Pancreas (tissue), 10 donors: ENCODE measurements at regions not wholly inside any gene's neighbourhood (a gene's known extent, or its start where the extent isn't known, plus 50 kb on each side); places are given as distances from the start of the nearest gene placed in this dataset.
"Not testable (repeated sequence)": the region's sequence is repeated elsewhere in the genome, so short reads cannot be mapped to it uniquely, and the experiment has no call there.

Experiments
- ATAC-seq, 4 donors: fragments of 200-7000 bp; cut with Tn5 transposase; one replicate each; pipeline versions ENCODE4 v1.8.0 to v1.9.1; 2020; ENCODE audit warnings: mild to moderate bottlenecking in 4 of 4, moderate library complexity in 4 of 4
- DNase-seq, 6 donors: peaks; one replicate each; pipeline ENCODE4 v3.0.0-alpha.2; 2020
- FAIRE-seq: peaks from 2 replicates; lab custom pipeline; 2012; peaks lifted over from hg19 to GRCh38; lab: Jason Lieb, UNC
- H3K27ac ChIP-seq, 4 donors: fragments of 200-600 bp; sonication (generic); 1 replicate in 3 of 4; 2 replicates in 1 of 4; pipeline versions ENCODE4 v1.5.0 to v1.8.0; 2020
- H3K27me3 ChIP-seq, 4 donors: fragments of 200-600 bp; one replicate each; pipeline ENCODE4 v1.8.0; 2021
- H3K36me3 ChIP-seq, 3 donors: fragments of 200-600 bp; sonication (generic) in 1 of 3; one replicate each; pipeline versions ENCODE4 v1.5.0 to v1.8.0; 2020 to 2021
- H3K4me1 ChIP-seq, 3 donors: fragments of 200-600 bp; one replicate each; pipeline ENCODE4 v1.8.0; 2021
- H3K4me3 ChIP-seq, 4 donors: fragments of 200-600 bp; sonication (generic) in 2 of 4; one replicate each; pipeline versions ENCODE4 v1.5.0 to v1.8.0; 2020 to 2021
- H3K9me3 ChIP-seq, 4 donors: fragments of 200-600 bp; one replicate each; pipeline ENCODE4 v1.8.0; 2021
- WGBS, 2 donors: extraction: QIAGEN DNeasy Blood & Tissue Kit; methylation state at CpG; one replicate each; pipeline ENCODE4 v1.1.7; 2013; 5-methylcytosine and 5-hydroxymethylcytosine counted together
- intact Hi-C, 3 donors: fragments of 100-400 bp; cut with DNase I; formaldehyde crosslinking; loops; one replicate each; pipeline versions ENCODE4 v1.11.1 to v1.14.2; 2022
- TF ChIP-seq, protein P1 (sequence below), 4 donors: fragments of 200-600 bp; sonication (generic) in 3 of 4; IDR thresholded peaks; one replicate each; pipeline versions ENCODE4 v1.5.0 to v1.8.0; 2021; ENCODE audit warnings: antibody characterized with exemption in 4 of 4
- donor health status: healthy with polysubstance abuse.
- donor health status: DM: no; HTN: no; CAD: no; lungs with moderate emphysema.
- donor health status: DM: no; HTN: no; CAD: no.
- donor health status: control.
- donor health status: control.
- donor health status: Bipolar disorder and iron deficiency.
- donor health status: DM: yes; HTN: yes; CAD: no.
- donor health status: DM: no; HTN: no; CAD: no.
- donor health status: DM: no; HTN: no; CAD: no.
- donor health status: DM: yes; HTN: yes; CAD: no.

DNA sequence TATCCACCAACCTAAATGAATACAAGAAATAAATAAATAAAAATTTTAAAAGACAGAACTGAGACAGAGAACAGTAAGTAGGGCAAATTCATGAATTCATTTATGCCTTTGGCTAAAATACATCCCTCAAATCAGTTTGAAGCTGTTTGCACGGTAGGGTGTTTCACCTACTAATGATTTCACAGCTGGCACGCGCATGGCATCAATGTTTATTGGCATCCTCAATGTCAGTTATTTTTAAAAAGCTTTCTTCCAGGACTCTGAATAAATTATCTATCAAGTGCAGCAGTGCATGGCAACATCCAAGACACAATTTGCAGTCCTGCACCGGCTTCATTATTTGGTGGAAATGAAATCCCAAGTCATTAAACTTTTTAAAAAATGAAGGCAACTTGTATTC lies 985.2 kb upstream of the ROBO1 start:
- intact Hi-C loops: no loop called here
- no peaks in the 10 kb centered on the region for H3K36me3 ChIP-seq
- no peak overlapping the region for H3K4me3 ChIP-seq
- ATAC-seq (no peak), FAIRE-seq (no peak), DNase-seq (no peak)
- 76 to 81% methylated on average over 4 of the region's 4 CpGs for WGBS, 2 donors
- H3K4me1 ChIP-seq: no peaks in the 10 kb centered on the region
- no peaks in the 10 kb centered on the region for H3K9me3 ChIP-seq
- TF ChIP-seq, protein P1, sequence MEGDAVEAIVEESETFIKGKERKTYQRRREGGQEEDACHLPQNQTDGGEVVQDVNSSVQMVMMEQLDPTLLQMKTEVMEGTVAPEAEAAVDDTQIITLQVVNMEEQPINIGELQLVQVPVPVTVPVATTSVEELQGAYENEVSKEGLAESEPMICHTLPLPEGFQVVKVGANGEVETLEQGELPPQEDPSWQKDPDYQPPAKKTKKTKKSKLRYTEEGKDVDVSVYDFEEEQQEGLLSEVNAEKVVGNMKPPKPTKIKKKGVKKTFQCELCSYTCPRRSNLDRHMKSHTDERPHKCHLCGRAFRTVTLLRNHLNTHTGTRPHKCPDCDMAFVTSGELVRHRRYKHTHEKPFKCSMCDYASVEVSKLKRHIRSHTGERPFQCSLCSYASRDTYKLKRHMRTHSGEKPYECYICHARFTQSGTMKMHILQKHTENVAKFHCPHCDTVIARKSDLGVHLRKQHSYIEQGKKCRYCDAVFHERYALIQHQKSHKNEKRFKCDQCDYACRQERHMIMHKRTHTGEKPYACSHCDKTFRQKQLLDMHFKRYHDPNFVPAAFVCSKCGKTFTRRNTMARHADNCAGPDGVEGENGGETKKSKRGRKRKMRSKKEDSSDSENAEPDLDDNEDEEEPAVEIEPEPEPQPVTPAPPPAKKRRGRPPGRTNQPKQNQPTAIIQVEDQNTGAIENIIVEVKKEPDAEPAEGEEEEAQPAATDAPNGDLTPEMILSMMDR (IDR thresholded peaks at IDR 0.05): no peak
- H3K27ac ChIP-seq: no peak overlapping the region
- H3K27me3 ChIP-seq: no peaks in the 10 kb centered on the region

DNA sequence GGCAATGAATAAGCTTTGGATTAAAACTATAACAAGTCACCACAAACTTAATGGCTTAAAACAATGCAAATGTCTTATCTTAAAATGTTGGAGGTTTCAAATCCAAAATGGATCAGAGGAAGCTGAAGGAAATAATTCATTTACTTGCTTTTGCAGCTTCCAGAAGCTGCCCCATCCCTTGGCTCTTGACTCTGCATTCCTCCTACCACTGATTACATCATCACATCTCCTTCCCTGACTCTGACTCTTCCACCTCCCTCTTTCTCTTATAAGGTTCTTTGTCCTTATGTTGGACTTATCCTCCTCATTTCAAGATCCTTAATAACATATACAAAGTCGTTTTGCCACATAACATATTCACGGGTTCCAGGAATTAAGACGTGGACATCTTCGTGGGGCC lies 982.8 kb upstream of the ROBO1 start:
- Histone ChIP-seq H3K4me1 (no peaks in the 10 kb centered on the region), H3K27me3 (no peaks in the 10 kb centered on the region), H3K9me3 (no peaks in the 10 kb centered on the region), H3K36me3 (no peaks in the 10 kb centered on the region), H3K27ac (no peak overlapping the region), H3K4me3 (no peak overlapping the region)
- TF ChIP-seq, protein P1 (IDR thresholded peaks at IDR 0.05): no peak
- no peak for ATAC-seq
- FAIRE-seq: no peak
- no peak for DNase-seq
- intact Hi-C loops: no loop called here
- 67 to 84% methylated on average over 4 of the region's 4 CpGs for WGBS, 2 donors

DNA sequence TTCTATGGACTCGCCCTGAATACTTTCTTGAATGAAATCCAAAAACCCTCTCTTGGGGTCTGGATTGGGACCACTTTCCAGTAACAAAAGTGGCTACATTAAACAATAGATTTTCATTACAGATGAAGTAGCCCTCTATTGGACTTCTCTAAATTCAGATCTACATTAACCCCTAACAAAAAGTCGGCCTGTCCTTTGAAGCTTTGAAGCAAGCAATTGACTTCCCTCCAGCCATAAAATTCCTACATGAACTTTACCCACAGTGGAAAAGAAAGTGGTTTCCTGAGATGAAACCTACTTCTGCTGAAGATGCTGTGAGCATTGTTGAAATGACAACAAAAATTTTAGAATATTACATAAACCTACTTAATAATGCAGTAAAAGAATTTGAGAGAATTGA lies 967.1 kb upstream of the ROBO1 start:
- H3K27ac ChIP-seq: no peak overlapping the region

DNA sequence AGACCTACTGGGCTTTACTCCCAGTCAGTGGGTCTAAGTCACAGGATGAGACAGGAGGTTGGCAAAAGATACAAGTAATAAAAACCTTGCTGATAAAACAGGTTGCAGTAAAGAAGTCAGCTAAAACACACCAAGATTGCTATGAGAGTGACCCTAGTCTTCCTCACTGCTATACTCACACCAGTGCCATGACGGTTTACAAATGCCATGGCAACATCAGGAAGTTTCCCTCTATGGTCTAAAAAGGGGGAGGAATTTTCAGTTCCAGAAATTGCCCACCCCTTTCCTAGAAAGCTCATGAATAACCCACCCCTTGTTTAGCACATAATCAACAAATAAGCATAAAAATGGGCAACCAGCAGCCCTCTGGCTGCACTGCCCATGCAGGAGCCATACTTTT lies 966.7 kb upstream of the ROBO1 start:
- TF ChIP-seq, protein P1 (IDR thresholded peaks at IDR 0.05): no peak
- peak in 2 of 4 donors; percentile 9 to 17 for ATAC-seq
- FAIRE-seq: no peak
- Histone ChIP-seq H3K4me3 (no peak overlapping the region), H3K27me3 (no peaks in the 10 kb centered on the region), H3K36me3 (no peaks in the 10 kb centered on the region), H3K9me3 (no peaks in the 10 kb centered on the region), H3K4me1 (peaks cover 0 to 8% (median 0%) of the 10 kb centered on the region in 3 donors), H3K27ac (peak overlapping the region in 2 of 4 donors; percentile 15 to 55)
- WGBS, 2 donors: 83 to 95% methylated on average over 1 of the region's 1 CpG
- intact Hi-C loops: no loop called here
- no peak for DNase-seq

More for the DNA sequence above, 967.1 kb upstream of the ROBO1 start:
- no peak for DNase-seq
- TF ChIP-seq, protein P1 (IDR thresholded peaks at IDR 0.05): no peak
- WGBS, 2 donors: 85 to 92% methylated on average over 2 of the region's 2 CpGs
- H3K4me3 ChIP-seq: no peak overlapping the region
- H3K27me3 ChIP-seq: no peaks in the 10 kb centered on the region
- FAIRE-seq: no peak
- H3K4me1 ChIP-seq: peaks cover 0 to 8% (median 0%) of the 10 kb centered on the region in 3 donors
- no peaks in the 10 kb centered on the region for H3K9me3 ChIP-seq
- no peak for ATAC-seq
- intact Hi-C loops: no loop called here
- H3K36me3 ChIP-seq: no peaks in the 10 kb centered on the region

DNA sequence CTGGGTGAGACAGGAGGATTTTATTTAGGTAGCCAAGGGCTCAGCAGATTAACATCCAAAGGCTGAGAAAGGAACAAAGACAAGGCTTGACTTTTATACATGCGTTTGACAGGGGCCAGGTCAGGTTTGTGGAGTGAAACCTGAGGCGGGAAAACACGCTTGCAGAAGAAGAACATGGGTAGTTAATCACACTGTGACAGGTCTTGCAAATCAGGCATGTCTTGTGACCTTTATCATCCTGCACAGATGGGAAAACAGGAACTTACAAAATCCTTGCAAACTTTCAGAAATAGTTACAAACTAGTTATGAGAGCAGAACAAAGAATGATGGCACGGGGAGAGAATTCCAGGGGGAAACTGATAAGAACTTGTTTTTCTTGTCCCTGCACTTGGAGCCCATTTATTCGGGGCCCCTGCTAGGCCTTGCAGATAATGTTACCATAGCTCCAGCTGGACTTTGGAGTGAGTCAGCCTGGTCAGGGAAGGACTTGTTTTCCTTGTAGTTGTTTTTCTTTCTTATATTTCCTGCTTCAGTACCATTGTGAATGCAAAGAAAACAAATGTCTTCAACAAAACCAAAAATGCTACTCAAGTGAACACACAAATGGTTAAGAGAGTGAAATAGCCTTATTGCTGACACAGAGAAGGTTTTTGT lies 965.9 kb upstream of the ROBO1 start:
- Histone ChIP-seq H3K4me1 (peaks cover 0 to 8% (median 0%) of the 10 kb centered on the region in 3 donors), H3K9me3 (no peaks in the 10 kb centered on the region), H3K36me3 (no peaks in the 10 kb centered on the region), H3K27me3 (no peaks in the 10 kb centered on the region), H3K27ac (peak overlapping the region in 2 of 4 donors; percentile 15 to 55), H3K4me3 (no peak overlapping the region)
- DNase-seq (peak in 4 of 6 donors; percentile 17 to 61 (median 32)), ATAC-seq (peak; percentile 91 to 97 (median 95)), FAIRE-seq (no peak)
- TF ChIP-seq, protein P1 (IDR thresholded peaks at IDR 0.05): no peak
- WGBS, 2 donors: 10 to 11% methylated on average over 5 of the region's 5 CpGs
- intact Hi-C loops: no loop called here

DNA sequence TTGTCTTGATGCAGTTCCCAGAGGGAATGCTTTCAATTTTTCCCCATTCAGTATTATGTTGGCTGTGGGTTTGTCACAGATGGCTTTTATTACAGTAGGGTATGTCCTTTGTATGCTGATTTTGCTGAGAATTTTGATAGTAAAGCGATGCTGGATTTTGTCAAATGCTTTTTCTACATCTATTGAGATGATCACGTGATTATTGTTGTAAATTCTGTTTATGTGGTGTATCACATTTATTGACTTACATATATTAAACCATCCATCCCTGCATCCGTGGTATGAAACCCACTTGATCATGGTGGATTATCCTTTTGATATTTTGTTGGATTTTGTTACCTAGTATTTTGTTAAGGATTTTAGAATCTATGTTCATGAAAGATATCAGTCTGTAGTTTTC lies 959.8 kb upstream of the ROBO1 start:
- H3K27me3 ChIP-seq, DNase-seq, H3K4me1 ChIP-seq, H3K27ac ChIP-seq, H3K4me3 ChIP-seq, intact Hi-C loops, H3K9me3 ChIP-seq, ATAC-seq, H3K36me3 ChIP-seq: not testable (repeated sequence)
- 75 to 91% methylated on average over 3 of the region's 3 CpGs for WGBS, 2 donors
- FAIRE-seq: peak; percentile 41

DNA sequence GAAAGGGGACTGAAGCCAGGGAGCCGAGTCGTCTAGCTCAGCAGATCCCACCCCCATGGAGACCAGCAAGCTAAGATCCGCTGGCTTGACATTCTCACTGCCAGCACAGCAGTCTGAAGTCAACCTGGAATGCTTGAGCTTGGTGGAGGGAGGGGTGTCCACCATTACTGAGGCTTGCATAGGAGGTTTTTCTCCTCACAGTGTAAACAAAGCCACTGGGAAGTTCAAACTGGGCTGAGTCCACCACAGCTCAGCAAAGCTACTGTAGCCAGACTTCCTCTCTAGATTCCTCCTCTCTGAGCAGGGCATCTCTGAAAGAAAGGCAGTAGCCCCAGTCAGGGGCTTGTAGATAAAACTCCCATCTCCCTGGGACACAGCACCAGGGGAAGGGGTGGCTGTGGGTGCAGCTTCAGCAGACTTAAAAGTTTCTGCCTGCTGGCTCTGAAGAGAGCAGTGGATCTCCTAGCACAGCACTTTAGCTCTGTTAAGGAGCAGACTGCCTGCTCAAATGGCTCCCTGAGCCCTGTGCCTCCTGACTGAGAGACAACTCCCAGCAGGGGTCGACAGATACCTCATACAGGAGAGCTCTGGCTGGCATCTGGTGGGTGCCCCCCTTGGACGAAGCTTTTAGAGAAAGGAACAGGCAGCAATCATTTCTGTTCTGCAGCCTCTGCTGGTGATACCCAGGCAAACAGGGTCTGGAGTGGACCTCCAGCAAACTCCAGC lies 942.0 kb upstream of the ROBO1 start:
- DNase-seq, H3K4me3 ChIP-seq, ATAC-seq, H3K27ac ChIP-seq, H3K4me1 ChIP-seq, H3K9me3 ChIP-seq, FAIRE-seq, intact Hi-C loops, H3K27me3 ChIP-seq, H3K36me3 ChIP-seq: not testable (repeated sequence)
- WGBS, 2 donors: 73 to 90% methylated on average over 5 of the region's 5 CpGs
